Smooth muscle cell (in vitro differentiated cells): ENCODE measurements at regions not wholly inside any gene's neighbourhood (a gene's known extent, or its start where the extent isn't known, plus 50 kb on each side); places are given as distances from the start of the nearest gene placed in this dataset.

Experiments used
- DNase-seq: peaks from one replicate; lab custom pipeline; 2025; ENCODE audit not compliant: unreplicated experiment; lab: John Stamatoyannopoulos, UW
- H2AFZ ChIP-seq: fragments of 200-600 bp; sonication (generic); 2 replicates; pipeline ENCODE4 v1.6.0; 2016; ENCODE audit warnings: antibody characterized with exemption, low read depth, mild to moderate bottlenecking
- H3F3A ChIP-seq: fragments of 200-600 bp; sonication (generic); 2 replicates; pipeline ENCODE4 v1.6.0; 2017; ENCODE audit warnings: antibody characterized with exemption, low read depth
- H3K27ac ChIP-seq: fragments of 200-600 bp; sonication (generic); 2 replicates; pipeline ENCODE4 v1.5.1; 2016; ENCODE audit warnings: low read depth, mild to moderate bottlenecking
- H3K27me3 ChIP-seq: fragments of 200-600 bp; sonication (generic); 2 replicates; pipeline ENCODE4 v1.6.1; 2016; ENCODE audit warnings: low read depth, mild to moderate bottlenecking
- H3K36me3 ChIP-seq: fragments of 200-600 bp; sonication (generic); 2 replicates; pipeline ENCODE4 v1.5.1; 2016; ENCODE audit warnings: low read depth
- H3K4me1 ChIP-seq: fragments of 200-600 bp; sonication (generic); 2 replicates; pipeline ENCODE4 v1.5.1; 2016; ENCODE audit warnings: low read depth
- H3K4me2 ChIP-seq: fragments of 200-600 bp; sonication (generic); 2 replicates; pipeline ENCODE4 v1.6.0; 2016; ENCODE audit warnings: mild to moderate bottlenecking
- H3K4me3 ChIP-seq: fragments of 200-600 bp; sonication (generic); 2 replicates; pipeline ENCODE4 v1.5.1; 2016; ENCODE audit warnings: mild to moderate bottlenecking
- H3K79me2 ChIP-seq: fragments of 200-600 bp; sonication (generic); 2 replicates; pipeline ENCODE4 v1.6.0; 2016; ENCODE audit warnings: low read depth, mild to moderate bottlenecking
- H3K9ac ChIP-seq: fragments of 200-600 bp; sonication (generic); 2 replicates; pipeline ENCODE4 v1.6.0; 2016; ENCODE audit warnings: low read depth
- H3K9me3 ChIP-seq: fragments of 200-600 bp; sonication (generic); replicated peaks from 2 replicates; pipeline ENCODE4 v1.5.1; 2016; ENCODE audit warnings: low read depth
- H4K20me1 ChIP-seq: fragments of 200-600 bp; sonication (generic); 2 replicates; pipeline ENCODE4 v1.6.0; 2016; ENCODE audit warnings: low read depth
- WGBS: methylation state at CpG from one replicate; pipeline ENCODE4 v1.1.7; 2016; ENCODE audit warnings: low lambda C conversion rate; 5-methylcytosine and 5-hydroxymethylcytosine counted together
- TF ChIP-seq, protein P1 (sequence below): fragments of 200-600 bp; sonication (generic); IDR thresholded peaks from 2 replicates; pipeline ENCODE4 v1.5.1; 2017; ENCODE audit warnings: borderline replicate concordance, mild to moderate bottlenecking, antibody characterized with exemption; ENCODE audit not compliant: insufficient read depth, poor library complexity, severe bottlenecking

DNA sequence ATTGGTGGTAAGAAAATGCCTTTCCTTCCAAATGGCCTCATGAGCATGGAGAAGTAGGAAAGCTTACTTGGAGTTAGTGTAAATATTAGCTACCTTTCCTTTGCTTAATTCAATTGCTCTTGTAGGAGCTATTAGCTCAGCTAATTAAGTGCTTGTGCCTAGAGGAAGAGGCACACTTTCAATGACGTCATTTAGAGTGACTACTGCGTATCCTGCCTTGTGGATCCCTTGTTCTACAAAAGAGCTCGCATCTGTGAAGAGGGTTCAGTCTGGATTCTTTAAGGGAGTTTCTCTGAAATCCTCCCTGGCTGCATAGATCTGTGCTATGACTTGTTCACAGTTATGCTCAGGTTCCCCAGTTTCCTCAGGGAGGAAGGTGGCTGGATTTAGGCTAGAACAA lies 122.5 kb upstream of the SPHKAP start:
- Histone ChIP-seq H3K4me2 (no peak overlapping the region), H3F3A (no peaks in the 10 kb centered on the region), H3K9me3 (no peaks in the 10 kb centered on the region), H4K20me1 (no peaks in the 10 kb centered on the region), H3K9ac (no peak overlapping the region), H3K79me2 (no peaks in the 10 kb centered on the region), H2AFZ (no peak overlapping the region), H3K4me3 (no peak overlapping the region), H3K27me3 (no peaks in the 10 kb centered on the region), H3K36me3 (no peaks in the 10 kb centered on the region), H3K4me1 (no peaks in the 10 kb centered on the region), H3K27ac (no peak overlapping the region)
- TF ChIP-seq, protein P1, sequence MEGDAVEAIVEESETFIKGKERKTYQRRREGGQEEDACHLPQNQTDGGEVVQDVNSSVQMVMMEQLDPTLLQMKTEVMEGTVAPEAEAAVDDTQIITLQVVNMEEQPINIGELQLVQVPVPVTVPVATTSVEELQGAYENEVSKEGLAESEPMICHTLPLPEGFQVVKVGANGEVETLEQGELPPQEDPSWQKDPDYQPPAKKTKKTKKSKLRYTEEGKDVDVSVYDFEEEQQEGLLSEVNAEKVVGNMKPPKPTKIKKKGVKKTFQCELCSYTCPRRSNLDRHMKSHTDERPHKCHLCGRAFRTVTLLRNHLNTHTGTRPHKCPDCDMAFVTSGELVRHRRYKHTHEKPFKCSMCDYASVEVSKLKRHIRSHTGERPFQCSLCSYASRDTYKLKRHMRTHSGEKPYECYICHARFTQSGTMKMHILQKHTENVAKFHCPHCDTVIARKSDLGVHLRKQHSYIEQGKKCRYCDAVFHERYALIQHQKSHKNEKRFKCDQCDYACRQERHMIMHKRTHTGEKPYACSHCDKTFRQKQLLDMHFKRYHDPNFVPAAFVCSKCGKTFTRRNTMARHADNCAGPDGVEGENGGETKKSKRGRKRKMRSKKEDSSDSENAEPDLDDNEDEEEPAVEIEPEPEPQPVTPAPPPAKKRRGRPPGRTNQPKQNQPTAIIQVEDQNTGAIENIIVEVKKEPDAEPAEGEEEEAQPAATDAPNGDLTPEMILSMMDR, result no peak
- DNase-seq, result no peak
- WGBS, result 91% methylated on average over 3 of the region's 3 CpGs

DNA sequence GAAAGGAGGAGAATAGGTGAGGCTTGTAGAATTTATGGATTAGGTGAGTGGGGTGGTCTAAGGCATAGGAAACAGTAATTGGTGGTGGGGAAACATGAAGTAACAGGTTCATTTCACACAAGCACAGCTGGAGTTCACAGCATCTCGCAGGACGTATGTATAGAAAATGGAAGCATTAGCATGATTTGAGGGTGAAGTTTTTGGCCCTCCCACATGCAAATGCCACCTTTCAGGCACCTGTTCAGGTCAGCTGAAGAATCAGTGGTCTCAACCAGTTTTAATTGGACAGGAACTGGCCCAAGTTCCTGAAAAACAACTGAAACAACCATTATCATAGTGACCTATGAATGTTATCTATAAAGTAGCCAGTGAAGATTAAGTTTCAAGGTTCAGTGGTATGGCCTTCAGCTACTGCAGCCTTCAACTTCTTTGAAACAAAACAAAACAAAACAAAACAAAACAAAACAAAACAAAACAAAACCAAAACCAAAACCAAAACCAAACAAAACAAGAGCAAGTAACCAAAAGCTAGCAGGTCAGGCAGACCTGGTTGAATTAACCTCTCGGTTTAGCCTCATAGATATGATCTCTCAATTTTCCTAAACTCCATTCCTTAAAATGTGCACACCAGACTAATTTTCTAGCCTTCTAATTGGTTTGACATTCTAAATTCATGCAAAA lies 102.1 kb upstream of the SPHKAP start:
- Histone ChIP-seq H4K20me1 (no peaks in the 10 kb centered on the region), H3K9me3 (no peaks in the 10 kb centered on the region), H3K36me3 (no peaks in the 10 kb centered on the region), H3K79me2 (no peaks in the 10 kb centered on the region), H3K4me1 (no peaks in the 10 kb centered on the region), H3K9ac (no peak overlapping the region), H3F3A (no peaks in the 10 kb centered on the region), H3K27me3 (no peaks in the 10 kb centered on the region), H3K4me2 (no peak overlapping the region), H3K27ac (no peak overlapping the region), H2AFZ (no peak overlapping the region), H3K4me3 (no peak overlapping the region)
- TF ChIP-seq, protein P1, result no peak
- WGBS, result 83% methylated on average over 3 of the region's 3 CpGs
- no peak for DNase-seq

DNA sequence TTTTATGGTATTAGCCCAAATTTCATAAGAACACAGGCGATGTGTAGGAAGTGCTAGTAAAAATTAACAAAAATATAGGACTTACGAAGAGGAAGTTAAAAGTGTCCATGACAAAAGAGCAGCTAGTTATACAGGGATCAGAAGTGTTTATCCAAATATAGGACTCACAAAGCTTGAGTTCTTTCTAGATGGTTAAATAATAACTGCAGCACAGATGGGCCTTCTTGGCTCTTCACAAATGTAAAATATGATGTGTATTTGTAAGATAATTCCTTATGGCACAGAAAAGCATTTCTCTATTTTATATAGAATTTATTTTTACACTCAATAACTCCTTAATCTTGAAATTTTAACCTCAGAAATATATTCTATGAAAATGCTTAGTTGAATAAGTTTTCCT lies 100.9 kb upstream of the SPHKAP start:
- Histone ChIP-seq H2AFZ (no peak overlapping the region), H3K4me2 (no peak overlapping the region), H3K27me3 (no peaks in the 10 kb centered on the region), H3K4me1 (no peaks in the 10 kb centered on the region), H3K36me3 (no peaks in the 10 kb centered on the region), H3K9me3 (no peaks in the 10 kb centered on the region), H3F3A (no peaks in the 10 kb centered on the region), H3K79me2 (no peaks in the 10 kb centered on the region), H3K4me3 (no peak overlapping the region), H3K27ac (no peak overlapping the region), H4K20me1 (no peaks in the 10 kb centered on the region), H3K9ac (no peak overlapping the region)
- TF ChIP-seq, protein P1, result no peak
- DNase-seq, result no peak
- WGBS, result 75% methylated on average over 2 of the region's 2 CpGs

DNA sequence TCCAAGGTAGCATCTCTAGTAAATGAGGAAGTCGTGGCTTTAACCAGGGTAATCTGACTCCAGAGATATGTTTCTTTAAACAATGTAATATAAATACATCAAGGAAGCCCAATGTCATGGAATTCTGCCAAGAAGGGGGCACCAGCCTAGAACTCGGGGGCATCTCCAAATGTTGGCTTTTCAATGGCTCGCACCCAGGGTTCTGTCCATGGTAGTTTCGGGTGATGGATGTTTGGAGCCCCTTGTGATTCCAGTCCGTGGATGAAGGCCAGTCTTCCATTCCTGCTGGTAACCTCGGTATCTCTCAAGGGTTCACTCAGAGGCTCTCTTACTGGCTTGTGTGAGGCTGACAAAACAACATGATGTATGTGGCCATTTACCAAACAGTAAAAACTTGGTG lies 91.7 kb upstream of the SPHKAP start:
- Histone ChIP-seq H2AFZ (no peak overlapping the region), H3K4me2 (no peak overlapping the region), H3K4me3 (no peak overlapping the region), H3K79me2 (no peaks in the 10 kb centered on the region), H3K27me3 (no peaks in the 10 kb centered on the region), H3K27ac (no peak overlapping the region), H4K20me1 (no peaks in the 10 kb centered on the region), H3K9me3 (no peaks in the 10 kb centered on the region), H3K9ac (no peak overlapping the region), H3F3A (no peaks in the 10 kb centered on the region), H3K4me1 (no peaks in the 10 kb centered on the region), H3K36me3 (no peaks in the 10 kb centered on the region)
- WGBS, result 85% methylated on average over 6 of the region's 6 CpGs
- TF ChIP-seq, protein P1, result no peak
- DNase-seq, result no peak
